GM18907 (cell line): ENCODE measurements at regions not wholly inside any gene's neighbourhood (a gene's known extent, or its start where the extent isn't known, plus 50 kb on each side); places are given as distances from the start of the nearest gene placed in this dataset.
"Not testable (repeated sequence)": the region's sequence is repeated elsewhere in the genome, so short reads cannot be mapped to it uniquely, and the experiment has no call there.

ENCODE experiments used
- ATAC-seq: cut with Tn5 transposase; IDR thresholded peaks from one replicate; pipeline ENCODE4 v1.9.1; 2021; ENCODE audit warnings: mild to moderate bottlenecking, moderate library complexity; ENCODE audit not compliant: unreplicated experiment

DNA sequence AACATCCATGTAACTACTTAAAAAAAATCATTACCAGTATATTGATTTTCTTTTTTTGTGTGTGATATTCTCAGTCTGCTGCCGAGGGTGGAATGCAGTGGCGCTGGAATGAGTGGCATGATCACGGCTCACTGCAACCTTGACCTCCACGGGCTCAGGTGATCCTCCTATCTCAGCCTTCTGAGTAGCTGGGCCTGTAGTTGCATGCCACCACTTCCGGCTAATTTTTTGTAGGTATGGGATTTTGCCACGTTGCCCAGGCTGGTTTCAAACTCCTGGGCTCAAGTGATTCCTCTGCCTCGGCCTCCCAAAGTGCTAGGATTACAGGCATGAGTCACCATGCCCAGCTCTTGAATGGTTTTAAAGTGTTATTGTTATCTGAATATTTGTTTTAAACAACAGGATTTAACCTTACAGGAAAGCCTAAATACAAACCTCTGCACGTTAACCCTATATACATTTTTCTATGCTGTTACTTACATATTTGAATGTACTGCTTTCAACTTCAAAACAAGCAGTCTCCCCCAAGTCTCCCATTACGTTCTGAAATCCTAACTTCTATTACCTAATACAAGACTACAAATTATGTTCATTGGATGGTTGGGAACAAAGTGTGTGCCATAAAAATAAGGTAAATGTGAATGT is 61.7 kb downstream of the KPNA2 start:
- ATAC-seq: no peak

DNA sequence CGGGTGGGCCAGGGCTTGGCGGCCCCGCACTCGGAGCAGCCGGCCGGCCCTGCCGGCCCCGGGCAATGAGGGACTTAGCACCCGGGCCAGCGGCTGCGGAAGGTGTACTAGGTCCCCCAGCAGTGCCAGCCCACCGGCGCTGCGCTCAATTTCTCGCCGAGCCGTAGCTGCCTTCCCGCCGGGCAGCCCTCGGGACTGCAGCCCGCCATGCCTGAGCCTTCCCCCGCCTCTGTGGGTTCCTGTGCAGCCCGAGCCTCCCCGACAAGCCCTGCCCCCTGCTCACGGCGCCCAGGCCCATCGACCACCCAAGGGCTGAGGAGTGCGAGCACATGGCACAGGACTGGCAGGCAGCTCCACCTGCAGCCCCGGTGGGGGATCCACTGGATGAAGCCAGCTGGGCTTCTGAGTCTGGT is 63.8 kb downstream of the KPNA2 start:
- not testable (repeated sequence) for ATAC-seq

DNA sequence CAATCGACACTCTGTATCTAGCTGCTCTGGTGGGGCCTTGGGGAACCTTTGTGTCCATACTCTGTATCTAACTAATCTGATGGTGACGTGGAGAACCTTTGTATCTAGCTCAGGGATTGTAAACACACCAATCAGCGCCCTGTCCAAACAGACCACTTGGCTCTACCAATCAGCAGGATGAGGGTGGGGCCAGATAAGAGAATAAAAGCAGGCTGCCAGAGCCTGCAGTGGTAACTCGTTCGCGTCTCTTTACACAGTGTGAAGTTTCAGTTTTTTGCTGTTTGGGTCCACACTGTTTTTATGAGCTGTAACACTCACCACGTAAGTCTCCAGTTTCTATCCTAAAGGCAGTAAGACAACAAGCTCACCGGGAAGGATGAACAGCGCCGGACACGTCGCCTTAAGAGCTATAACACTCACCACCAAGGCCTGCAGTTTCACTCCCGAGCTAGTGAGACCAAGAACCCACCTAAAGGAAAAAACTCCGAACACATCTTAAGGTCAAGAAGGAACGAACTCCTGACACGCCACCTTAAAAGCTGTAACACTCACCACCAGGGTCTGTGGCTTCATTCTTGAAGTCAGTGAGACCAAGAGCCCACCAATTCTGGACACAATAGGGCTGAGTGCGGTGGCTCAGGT is 64.6 kb downstream of the KPNA2 start:
- ATAC-seq: no peak

DNA sequence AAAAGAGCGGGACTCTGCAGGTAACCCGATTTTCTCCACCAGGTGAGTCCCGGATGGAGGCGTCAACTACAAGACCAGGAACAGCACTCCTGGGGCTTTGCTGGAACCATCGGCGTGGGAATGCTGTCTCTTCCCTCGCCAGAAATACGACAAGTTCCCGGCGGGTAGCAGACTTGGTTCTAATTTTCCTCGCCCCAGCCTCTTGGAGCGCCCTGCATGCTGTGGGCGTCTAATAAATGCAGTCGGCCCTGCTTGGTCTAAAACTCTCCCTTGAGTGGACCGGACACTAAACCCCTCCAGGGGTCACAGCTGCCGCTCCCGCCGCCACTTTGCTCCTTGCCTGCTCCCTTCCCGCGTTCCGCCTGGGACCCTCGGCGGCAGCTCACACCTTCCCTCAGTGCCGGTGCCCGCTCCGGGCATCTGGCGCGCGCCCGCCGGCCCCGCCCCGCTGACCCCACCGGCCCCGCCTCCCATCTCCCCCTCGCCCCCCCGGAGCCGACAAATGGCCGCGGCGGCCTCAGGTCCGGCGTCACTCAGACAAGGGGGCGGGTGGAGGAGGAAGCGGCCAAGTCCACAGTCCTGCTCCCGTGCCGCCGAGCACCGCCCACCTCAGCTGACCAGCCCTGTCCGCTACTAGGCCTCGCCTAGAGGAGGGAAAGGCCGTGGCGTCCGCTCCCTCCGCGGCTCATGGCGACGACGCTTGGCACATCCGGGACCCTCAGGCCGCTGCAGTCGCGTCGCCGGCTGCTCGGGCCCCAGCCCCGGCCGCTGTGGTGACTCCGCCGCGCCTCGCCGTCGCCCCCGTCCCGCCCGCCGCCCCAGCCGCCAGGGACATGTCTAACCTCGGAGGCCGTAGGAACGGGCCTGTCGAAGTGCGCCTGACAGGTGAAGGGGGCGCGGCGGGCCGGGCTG is 65.8 kb downstream of the KPNA2 start:
- peak; percentile 74 for ATAC-seq

DNA sequence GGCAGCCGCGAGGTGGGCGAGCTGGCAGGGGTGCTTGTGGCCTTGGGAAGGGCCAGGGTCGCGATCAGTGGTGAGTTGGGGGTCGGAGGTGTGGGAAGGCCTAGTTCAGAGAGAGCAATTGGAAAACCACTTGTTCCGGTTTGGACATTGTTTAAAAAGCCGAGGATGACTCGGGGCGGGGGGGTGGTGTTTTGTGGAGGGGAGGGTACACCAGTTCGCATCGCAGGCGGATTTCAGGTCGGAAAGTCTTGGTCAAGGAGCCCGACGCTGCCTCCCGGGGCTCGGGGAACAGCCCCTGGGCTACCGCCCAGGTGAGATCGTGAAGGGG is 66.4 kb downstream of the KPNA2 start:
- ATAC-seq: no peak

DNA sequence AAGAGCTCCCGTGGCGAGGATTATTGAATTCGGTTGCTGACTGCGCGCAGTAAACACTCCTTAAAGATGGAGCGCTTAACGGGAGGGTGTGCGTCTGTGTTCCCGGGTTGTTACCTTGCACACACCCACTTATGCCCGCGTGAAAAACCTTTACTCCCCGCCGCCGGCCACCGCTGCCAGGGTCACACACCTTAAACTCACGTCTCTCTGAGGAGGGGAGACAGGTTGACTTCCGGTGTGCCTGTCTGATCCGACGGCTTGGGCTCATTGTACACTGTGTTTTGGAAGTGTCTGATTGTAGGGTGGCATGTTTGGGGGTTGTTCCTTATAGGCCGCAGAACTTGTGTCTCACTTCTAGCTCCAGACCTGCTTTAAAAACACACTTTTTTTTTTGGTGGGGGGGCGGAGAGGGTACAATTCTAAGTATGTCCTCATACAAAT is 66.8 kb downstream of the KPNA2 start:
- no peak for ATAC-seq

DNA sequence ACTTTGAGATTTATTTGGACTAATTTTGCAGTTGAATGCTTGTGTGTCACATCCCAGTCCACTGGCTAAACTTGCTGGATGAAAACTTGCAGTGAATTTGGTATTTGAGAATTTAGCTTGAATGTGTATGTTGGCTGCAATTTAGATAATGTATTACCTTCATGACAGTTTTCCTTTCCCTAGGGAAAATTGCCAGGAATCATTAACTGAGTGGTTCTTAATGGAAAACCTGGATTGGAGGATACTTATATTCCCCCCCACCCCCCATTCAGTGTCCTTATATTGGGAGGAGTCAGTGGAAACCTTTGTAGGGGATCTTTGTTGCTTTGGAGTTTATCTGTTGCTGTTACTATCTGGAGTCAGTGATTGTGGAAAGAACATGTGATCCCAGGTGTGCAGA is 67.6 kb downstream of the KPNA2 start:
- no peak for ATAC-seq

DNA sequence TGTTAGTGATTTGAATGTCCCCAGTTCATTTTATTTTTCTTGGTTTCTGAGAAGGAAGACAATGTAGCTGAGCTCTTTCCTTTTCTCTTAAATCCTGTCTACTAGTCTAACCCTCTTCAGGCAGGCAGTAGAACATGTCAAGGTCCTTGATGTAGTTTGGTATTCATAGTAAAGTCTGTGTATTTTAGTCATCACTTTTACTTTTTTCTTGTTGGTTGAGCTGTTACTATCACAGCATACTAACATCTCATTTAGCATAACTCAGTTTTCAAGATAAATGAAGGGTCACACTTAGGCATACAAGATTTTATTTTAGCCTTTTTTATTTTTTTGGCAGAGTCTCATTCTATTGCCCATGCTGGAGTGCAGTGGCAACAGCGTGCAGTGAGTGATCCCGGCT is 70.5 kb downstream of the KPNA2 start:
- ATAC-seq: no peak

DNA sequence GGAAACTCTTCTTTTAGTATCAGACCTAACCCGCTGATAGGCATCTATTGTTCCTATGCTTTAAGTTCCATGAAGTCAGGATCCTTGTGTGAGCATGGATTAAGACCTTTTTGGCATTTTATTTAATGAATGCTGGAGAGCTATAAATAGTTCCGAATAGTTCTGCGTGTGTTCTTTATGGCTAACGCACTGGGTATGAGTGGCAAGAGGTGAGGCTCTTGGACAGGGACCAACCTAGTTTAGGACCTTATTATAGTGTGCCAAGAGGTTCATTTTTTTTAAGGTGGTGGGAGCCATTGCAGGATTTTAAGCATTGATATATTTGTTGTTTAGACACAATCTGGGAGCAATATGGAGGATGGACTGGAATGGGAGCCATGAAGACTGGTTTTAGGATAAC is 71.8 kb downstream of the KPNA2 start:
- no peak for ATAC-seq

DNA sequence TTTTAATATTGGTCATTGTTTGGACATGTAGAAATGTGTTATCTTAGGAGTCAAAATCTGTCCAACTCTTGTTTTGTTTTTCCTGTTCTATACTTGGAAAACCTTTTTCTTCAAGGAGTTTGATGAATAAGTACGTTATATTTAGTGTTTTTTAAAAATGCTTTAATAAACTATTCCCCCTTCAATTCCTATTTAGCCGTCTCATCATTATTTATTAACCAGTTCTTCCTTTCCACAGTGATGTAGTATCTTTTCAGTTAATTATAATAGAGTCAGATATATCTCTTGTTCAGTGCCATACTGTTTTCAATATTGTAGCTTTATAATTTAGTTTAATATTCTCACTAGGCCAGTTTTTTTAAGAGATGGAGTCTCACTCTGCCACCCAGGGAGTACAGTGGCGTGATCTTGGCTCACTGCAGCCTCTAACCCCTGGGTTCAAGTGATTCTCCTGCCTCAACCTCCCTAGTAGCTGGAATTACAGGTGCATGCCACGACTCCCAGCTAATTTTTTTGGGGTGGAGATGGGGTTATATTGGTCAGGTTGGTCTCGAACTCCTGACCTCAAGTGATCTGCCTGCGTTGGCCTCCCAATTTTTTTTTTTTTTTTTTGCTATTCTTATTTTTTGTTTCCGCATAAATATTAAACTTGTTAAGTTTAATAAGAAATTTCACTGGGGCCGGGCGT is 72.9 kb downstream of the KPNA2 start:
- no peak for ATAC-seq

DNA sequence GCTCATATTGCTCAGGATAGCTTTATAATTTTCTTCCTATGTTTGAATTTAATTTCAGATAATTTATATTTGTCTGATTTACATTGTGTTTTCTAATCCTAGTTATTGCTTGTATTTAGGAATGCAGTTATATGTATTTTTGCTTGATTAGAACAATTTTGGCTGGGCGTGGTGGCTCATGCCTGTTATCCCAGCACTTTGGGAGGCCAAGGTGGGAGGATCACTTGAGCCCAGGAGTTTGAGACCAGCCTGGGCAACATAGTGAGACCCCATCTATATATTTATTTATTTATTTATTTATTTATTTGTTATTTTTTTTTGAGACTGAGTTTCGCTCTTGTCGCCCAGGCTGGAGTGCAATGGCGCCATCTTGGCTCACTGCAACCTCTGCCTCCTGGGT is 73.9 kb downstream of the KPNA2 start:
- ATAC-seq: not testable (repeated sequence)

DNA sequence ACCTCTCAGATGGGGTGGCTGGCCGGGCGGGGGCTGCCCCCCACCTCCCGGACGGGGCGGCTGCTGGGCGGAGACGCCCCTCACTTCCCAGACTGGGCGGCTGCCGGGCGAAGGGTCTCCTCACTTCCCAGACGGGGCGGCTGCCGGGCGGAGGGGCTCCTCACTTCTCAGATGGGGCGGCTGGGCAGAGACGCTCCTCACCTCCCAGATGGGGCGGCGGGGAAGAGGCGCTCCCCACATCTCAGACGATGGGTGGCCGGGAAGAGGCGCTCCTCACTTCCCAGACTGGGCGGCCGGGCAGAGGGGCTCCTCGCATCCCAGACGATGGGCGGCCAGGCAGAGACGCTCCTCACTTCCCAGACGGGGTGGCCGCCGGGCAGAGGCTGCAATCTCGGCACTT is 80.7 kb downstream of the KPNA2 start:
- not testable (repeated sequence) for ATAC-seq

DNA sequence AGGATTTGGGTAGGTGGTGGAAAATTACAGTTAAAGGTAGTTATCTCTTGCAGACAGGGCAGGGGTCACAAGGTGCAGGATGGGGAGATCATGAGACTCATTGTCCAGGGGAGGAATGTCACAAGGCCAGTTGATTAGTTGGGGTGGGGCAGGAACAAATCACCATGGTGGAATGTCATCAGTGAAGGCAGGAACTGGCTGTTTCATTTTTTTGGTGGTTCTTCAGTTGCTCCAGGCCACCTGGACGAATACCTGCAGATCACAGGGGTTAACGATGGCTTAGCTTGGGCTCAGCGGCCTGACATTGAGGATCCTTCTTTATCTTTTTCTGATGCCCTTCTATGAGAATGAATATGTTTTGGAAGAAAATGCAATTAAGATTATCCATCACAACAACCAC is 87.1 kb downstream of the KPNA2 start:
- ATAC-seq: no peak

DNA sequence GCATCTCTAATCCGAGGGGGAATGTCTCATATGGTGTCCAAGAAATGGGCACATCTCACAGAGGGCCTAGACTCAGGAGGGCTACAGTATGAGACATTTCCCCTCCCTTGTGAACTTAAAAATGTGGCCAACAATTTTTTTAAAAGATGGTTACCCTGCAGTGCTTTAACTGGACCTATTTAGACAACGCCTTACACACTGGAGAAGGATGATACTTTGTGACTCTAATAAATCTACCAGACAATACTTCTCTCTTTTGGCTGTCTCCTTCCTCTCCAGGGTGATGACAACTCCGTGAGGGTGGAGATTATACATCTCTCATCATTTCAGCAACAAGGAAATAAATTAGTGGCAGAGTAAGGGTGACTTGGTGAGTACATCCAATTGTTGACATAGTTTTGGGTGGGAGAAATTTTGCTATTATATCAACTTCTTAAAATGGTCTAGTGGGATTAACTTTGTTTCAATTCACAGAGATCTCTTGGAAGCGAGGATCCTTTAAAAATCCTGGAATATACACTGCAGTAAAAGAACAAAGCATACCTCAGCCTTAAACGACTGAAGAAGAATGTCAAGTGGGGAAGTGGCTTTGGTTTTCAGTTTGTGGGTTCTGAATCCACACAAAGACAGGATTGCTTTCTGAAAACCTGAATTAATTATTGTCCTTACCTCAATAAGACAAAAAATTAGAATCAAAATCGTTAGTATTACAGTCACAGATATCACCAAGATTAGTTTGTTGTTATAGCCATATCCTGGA is 89.8 kb downstream of the KPNA2 start:
- ATAC-seq: no peak

DNA sequence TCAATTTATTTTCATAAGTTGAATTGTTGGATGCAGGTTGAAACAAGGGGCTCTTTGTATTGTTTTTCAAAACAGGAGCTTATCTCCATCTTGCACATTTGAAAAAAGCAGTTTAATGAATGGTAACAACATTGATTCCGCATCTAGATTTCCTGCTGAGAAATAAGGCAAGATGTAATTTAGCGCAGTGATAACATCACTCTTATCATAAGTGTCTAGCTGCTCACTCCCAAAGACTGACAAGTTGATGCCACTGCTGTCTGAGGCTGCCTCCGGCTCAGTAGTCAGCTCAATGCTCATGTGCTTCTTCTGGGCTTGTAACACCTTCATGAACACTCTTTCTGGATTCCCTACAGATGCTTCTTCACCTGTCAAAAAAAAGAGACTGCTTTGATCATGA is 92.4 kb downstream of the KPNA2 start:
- no peak for ATAC-seq

DNA sequence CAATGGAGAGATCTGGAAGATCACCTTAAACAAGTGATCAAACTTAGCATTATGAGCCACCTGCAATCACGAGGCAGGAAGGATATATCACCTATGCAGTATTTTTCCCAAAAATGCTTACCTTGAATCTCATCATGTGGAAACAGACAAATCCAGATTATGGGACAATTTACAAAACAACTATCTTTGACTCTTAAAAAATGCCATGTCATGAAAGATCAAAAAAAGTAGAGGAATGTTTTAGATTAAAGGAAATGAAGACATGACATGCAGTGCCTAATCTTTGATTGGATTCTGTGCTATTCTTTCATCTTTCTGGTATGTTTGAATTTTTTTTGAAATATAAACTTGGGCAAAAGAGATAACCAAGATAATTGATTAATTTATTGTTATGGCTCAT is 95.9 kb downstream of the KPNA2 start:
- ATAC-seq: no peak

DNA sequence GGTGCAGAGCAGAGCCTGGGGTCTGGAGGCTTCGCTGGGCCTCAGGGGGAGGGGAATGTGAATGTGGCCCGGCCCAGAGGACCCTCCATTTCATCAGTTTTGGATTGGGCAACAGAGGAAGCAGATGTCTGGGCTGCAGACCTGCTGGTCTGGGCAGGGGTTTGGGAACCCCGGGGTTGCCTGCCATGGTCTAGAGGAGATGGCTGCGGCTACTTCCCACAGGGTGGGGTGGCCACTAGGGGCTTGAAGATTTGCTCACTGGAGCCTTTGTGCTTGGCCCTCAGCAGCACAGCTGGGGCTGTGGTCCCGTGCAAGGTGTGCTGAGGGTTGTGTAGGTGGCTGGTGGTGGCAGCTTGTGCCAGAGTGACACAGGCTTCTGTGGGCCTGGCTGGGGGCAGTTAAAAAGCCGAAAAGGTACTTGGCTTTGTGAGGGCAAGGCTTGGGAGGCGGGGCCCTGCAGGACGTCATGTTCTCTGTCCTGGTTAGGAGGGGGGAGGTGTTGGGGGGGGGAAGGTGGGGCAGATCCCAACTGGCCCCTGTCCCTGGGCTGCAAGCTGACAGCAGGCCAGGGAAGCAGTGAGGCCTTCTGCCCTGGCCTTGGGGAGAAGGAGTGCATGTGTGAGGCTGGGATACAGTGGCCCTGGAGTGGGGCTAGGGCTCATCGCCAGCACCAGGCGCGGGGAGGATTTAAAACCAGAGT is 98.0 kb downstream of the KPNA2 start:
- no peak for ATAC-seq

DNA sequence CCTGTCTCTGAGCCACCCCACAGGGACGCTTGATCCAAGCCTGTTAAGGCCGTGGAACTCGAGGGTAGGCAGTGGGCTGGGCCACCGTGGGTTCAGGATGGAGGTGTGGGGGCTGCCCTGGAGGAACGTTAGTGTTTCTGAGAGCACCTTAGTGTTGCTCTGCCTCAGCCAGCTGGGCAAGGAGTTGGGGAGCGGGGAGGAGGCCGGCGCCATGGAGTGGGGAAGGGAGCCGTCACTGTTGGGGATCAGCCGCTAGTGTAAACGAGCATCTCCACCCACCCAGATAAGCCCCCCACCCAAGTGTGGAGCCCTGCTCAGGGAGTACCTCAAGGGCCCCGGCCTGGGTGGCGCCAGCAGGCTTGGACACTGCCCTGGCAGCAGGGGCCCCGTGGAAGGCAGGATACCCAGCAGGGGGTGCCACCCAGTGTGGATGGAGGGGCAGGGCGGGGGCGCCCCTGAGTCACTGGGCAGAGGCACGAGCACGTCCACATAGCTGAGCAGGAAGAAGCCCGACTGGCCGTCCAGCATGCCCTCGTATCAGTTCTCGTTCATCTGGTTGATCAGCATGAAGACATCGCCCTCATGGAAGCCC is 98.6 kb downstream of the KPNA2 start:
- no peak for ATAC-seq

DNA sequence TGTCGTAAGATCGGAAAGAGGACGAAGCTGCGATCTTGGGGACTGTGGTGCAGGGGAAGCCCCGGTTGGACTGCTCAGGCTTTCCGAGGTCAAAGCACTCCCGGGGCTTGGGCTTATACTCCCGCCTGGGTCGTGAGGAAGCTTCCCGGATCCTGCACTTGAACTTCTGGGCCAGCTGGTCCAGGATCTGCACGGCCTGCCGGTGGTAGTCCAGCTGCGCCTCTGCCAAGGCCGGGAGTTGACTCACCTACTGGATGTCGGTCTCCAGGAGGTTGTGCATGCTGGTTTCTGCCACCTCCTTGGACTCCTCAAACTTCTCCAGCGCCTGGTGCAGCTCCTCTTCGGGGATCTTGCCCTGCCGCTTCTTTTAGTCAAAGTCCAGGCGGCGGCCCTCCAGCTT is 99.2 kb downstream of the KPNA2 start:
- no peak for ATAC-seq
